BLaER1 (cell line): ENCODE measurements at regions not wholly inside any gene's neighbourhood (a gene's known extent, or its start where the extent isn't known, plus 50 kb on each side); places are given as distances from the start of the nearest gene placed in this dataset.
"Not testable (repeated sequence)": the region's sequence is repeated elsewhere in the genome, so short reads cannot be mapped to it uniquely, and the experiment has no call there.

Experiments
- H3K27ac ChIP-seq: shearing (Covaris generic); formaldehyde crosslinking; 2 replicates; pipeline ENCODE4 v1.8.1; 2022
- H3K27me3 ChIP-seq: shearing (Covaris generic); formaldehyde crosslinking; 2 replicates; pipeline ENCODE4 v1.8.1; 2022
- H3K36me3 ChIP-seq: shearing (Covaris generic); formaldehyde crosslinking; 2 replicates; pipeline ENCODE4 v1.8.1; 2022
- H3K4me1 ChIP-seq: shearing (Covaris generic); formaldehyde crosslinking; 2 replicates; pipeline ENCODE4 v1.8.1; 2022
- H3K4me2 ChIP-seq: shearing (Covaris generic); formaldehyde crosslinking; 2 replicates; pipeline ENCODE4 v1.8.1; 2022
- H3K4me3 ChIP-seq: shearing (Covaris generic); formaldehyde crosslinking; 2 replicates; pipeline ENCODE4 v1.8.1; 2022
- H3K9ac ChIP-seq: shearing (Covaris generic); formaldehyde crosslinking; 2 replicates; pipeline ENCODE4 v1.8.1; 2022
- H3K9me3 ChIP-seq: shearing (Covaris generic); formaldehyde crosslinking; 2 replicates; pipeline ENCODE4 v1.8.1; 2022
- H4K20me1 ChIP-seq: shearing (Covaris generic); formaldehyde crosslinking; 2 replicates; pipeline ENCODE4 v1.8.1; 2022
- Cebpa-rat ChIP-seq: shearing (Covaris generic); IDR thresholded peaks from 2 replicates; pipeline ENCODE4 v1.8.1; 2022

GRCh38 chr22:11041416-11041815, 4486.6 kb upstream of the OR11H1 start:
- not testable (repeated sequence) for H4K20me1 ChIP-seq, H3K4me3 ChIP-seq, H3K36me3 ChIP-seq, H3K4me2 ChIP-seq, H3K27me3 ChIP-seq, H3K4me1 ChIP-seq, H3K27ac ChIP-seq, H3K9ac ChIP-seq
- H3K9me3 ChIP-seq, result peaks cover 53% of the 10 kb centered on the region

DNA sequence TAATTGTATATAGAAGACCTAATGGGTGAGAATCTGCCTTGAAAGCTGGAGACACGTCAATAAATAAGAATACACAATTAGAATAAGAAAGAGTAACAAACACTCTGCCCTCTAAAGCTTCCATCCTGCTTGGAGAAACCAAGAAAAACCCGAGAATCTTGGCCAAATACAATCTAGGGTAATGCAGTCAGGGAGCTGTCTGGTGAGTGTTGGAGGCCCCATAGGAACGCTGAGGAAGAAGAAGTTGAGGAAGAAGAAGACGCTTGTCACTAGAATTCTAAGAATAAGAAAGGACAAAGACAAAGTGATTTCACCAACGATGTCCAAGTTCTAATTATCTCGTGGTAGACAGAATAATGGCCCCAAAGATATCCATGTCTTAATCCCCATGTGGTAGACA, 4485.9 kb upstream of the OR11H1 start:
- no peak overlapping the region for H3K4me3 ChIP-seq
- no peaks in the 10 kb centered on the region for H3K4me1 ChIP-seq
- H4K20me1 ChIP-seq, result no peaks in the 10 kb centered on the region
- no peak for TF ChIP-seq Cebpa-rat
- no peak overlapping the region for H3K4me2 ChIP-seq
- H3K27ac ChIP-seq, result no peak overlapping the region
- no peaks in the 10 kb centered on the region for H3K27me3 ChIP-seq
- H3K9me3 ChIP-seq, result peaks cover 46% of the 10 kb centered on the region
- no peaks in the 10 kb centered on the region for H3K36me3 ChIP-seq
- H3K9ac ChIP-seq, result no peak overlapping the region

DNA sequence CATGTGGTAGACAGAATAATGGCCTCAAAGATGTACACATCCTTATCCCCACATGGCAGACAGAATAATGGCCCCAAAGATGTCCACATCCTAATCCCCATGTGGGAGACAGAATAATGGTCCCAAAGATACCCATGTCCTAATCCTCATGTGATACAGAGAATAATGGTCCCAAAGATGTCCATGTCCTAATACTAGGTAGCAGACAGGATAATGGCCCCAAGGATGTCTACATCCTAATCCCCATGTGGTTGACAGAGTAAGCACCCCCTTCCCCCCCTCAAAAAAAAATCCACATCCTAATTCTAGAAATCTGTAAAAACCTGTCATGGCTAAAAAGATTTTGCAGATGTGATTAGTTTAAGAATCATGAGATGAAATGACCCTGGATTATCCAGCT, 4484.7 kb upstream of the OR11H1 start:
- not testable (repeated sequence) for H4K20me1 ChIP-seq, H3K36me3 ChIP-seq, H3K9ac ChIP-seq, H3K27me3 ChIP-seq, H3K4me3 ChIP-seq, H3K27ac ChIP-seq, H3K4me2 ChIP-seq, H3K4me1 ChIP-seq
- peaks cover 35% of the 10 kb centered on the region for H3K9me3 ChIP-seq

- not testable (repeated sequence) for H3K9ac ChIP-seq, H4K20me1 ChIP-seq, H3K4me2 ChIP-seq, H3K4me1 ChIP-seq, H3K4me3 ChIP-seq, H3K27ac ChIP-seq, H3K36me3 ChIP-seq, H3K27me3 ChIP-seq
- H3K9me3 ChIP-seq, result peaks cover 15% of the 10 kb centered on the region
These were observed 4479.1 kb upstream of the OR11H1 start for GRCh38 chr22:11048884-11049283.

DNA sequence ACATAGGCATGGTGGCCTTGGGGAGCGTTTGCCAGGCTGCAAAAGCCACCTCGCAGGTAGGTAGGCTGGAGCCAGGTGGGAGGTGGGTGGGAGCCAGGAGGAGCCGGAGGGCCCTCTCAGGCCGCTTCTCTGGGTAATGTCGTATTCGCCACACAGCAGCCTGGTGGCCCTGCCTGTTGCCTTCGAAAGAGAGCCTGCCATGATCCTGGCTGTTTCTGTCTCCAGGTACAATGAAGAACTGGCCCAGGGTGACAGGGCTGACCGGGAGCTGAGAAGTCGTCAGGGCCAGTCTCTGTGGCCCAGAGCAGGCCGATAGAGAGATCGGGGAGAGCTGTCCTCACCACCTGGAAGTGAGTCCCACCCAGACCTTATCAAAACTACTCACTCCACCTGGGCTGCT, 4477.8 kb upstream of the OR11H1 start:
- peaks cover 28% of the 10 kb centered on the region for H3K9me3 ChIP-seq
- H3K27ac ChIP-seq, H3K4me3 ChIP-seq, H3K27me3 ChIP-seq, H3K4me2 ChIP-seq, H3K36me3 ChIP-seq, H3K9ac ChIP-seq, H3K4me1 ChIP-seq, H4K20me1 ChIP-seq: not testable (repeated sequence)

- H3K9me3 ChIP-seq, result peaks cover 42% of the 10 kb centered on the region
These were observed 4476.4 kb upstream of the OR11H1 start for GRCh38 chr22:11051401-11052112.

DNA sequence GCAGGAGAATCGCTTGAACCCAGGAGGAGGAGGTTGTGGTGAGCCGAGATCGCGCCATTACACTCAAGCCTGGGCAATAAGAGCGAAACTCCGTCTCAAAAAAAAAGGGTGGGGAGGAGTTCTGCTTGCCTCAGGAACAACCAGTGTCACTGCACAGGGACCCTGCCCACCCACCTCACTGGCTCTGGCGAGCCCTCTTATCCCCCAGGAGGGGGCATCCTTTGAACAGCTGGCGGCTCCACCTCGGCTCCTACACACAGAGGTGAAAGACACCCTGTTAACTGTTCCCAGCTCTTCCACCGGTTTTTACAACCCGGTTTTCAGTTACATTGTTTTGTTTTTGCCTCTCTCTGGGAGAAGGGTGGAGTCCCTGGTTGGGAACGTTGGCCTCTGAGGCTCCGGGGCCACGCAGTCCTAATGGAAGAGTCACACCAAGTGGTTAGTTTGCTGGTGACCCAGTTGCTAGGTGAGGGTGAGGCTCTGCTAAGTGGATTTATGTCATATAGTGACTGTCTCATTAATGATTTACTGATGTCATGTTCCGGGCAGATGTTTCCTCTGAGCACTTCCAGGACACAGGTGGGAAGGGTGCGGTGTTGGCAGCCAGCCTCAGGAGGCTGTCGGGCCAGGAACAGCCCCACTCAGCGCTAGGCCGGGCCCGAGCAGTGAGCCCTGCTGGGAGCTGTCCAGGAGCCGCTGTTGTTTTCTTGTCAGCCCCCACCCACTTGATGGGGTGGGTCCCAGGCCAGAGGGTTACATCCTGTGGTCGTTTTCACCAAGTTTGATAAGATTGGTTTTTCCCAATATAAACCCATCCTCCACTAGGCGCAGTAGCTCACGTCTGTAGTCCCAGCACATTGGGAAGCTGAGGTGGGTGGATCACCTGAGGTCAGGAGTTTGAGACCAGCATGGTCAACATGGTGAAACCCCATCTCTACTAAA, 4474.3 kb upstream of the OR11H1 start:
- not testable (repeated sequence) for H3K27me3 ChIP-seq, H3K4me1 ChIP-seq, H3K4me2 ChIP-seq, H3K36me3 ChIP-seq, H3K9ac ChIP-seq, H3K27ac ChIP-seq, H4K20me1 ChIP-seq, H3K4me3 ChIP-seq
- H3K9me3 ChIP-seq, result peaks cover 62% of the 10 kb centered on the region

More at GRCh38 chr22:11051401-11052112, 4476.4 kb upstream of the OR11H1 start:
- H4K20me1 ChIP-seq, H3K27me3 ChIP-seq, H3K9ac ChIP-seq, H3K36me3 ChIP-seq, H3K27ac ChIP-seq, H3K4me2 ChIP-seq, H3K4me1 ChIP-seq, H3K4me3 ChIP-seq: not testable (repeated sequence)

GRCh38 chr22:11054681-11055080, 4473.3 kb upstream of the OR11H1 start:
- H3K4me1 ChIP-seq, H3K27me3 ChIP-seq, H3K4me3 ChIP-seq, H3K9ac ChIP-seq, H3K36me3 ChIP-seq, H3K4me2 ChIP-seq, H3K27ac ChIP-seq, H4K20me1 ChIP-seq: not testable (repeated sequence)
- peaks cover 56% of the 10 kb centered on the region for H3K9me3 ChIP-seq

GRCh38 chr22:11055176-11055575, 4472.8 kb upstream of the OR11H1 start:
- peaks cover 56% of the 10 kb centered on the region for H3K9me3 ChIP-seq
- not testable (repeated sequence) for H3K4me2 ChIP-seq, H3K27ac ChIP-seq, H3K9ac ChIP-seq, H3K4me1 ChIP-seq, H3K36me3 ChIP-seq, H4K20me1 ChIP-seq, H3K4me3 ChIP-seq, H3K27me3 ChIP-seq

- not testable (repeated sequence) for H4K20me1 ChIP-seq, H3K27me3 ChIP-seq, H3K4me1 ChIP-seq, H3K4me2 ChIP-seq, H3K9ac ChIP-seq, H3K27ac ChIP-seq, H3K4me3 ChIP-seq, H3K36me3 ChIP-seq
- H3K9me3 ChIP-seq, result peaks cover 56% of the 10 kb centered on the region
These were observed 4469.9 kb upstream of the OR11H1 start for GRCh38 chr22:11057955-11058547.

DNA sequence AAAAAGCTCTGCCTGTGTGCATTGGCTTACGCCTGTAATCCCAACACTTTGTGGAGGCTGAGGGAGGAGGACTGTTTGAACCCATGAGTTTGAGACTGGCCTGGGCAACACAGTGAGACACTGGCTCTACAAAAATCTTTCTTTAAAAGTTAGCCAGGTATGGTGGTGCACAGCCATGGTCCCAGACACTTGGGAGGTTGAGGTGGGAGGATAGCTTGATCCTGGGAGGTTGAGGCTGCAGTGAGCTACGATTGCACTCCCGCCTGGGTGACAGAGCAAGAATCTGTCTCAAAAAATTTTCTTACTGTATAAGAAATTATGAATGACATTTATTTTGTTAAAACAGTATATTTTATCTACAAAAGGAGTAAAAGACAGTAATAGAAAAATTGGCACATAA, 4468.9 kb upstream of the OR11H1 start:
- not testable (repeated sequence) for H3K4me3 ChIP-seq, H3K4me2 ChIP-seq, H4K20me1 ChIP-seq, H3K27ac ChIP-seq, H3K27me3 ChIP-seq, H3K4me1 ChIP-seq, H3K36me3 ChIP-seq, H3K9ac ChIP-seq
- H3K9me3 ChIP-seq, result peaks cover 46% of the 10 kb centered on the region

DNA sequence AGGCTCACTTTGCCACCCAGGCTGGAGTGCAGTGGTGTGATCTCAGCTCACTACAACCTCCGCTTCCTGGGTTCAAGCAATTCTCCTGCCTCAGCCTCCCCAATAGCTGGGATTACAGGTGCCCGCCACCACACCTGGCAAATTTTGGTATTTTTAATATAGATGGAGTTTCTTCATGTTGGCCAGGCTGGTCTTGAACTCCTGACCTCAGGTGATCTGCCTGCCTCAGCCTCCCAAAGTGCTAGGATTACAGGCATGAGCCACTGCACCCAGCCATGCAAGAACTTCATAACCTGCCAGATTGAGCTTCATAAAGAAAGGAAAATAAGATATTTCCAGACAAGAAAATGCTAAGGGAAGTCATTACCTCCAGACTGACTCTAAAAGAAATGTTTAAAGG, 4467.2 kb upstream of the OR11H1 start:
- H3K36me3 ChIP-seq, H3K27me3 ChIP-seq, H3K27ac ChIP-seq, H3K4me2 ChIP-seq, H3K9ac ChIP-seq, H4K20me1 ChIP-seq, H3K4me3 ChIP-seq, H3K4me1 ChIP-seq: not testable (repeated sequence)
- H3K9me3 ChIP-seq, result peaks cover 42% of the 10 kb centered on the region

DNA sequence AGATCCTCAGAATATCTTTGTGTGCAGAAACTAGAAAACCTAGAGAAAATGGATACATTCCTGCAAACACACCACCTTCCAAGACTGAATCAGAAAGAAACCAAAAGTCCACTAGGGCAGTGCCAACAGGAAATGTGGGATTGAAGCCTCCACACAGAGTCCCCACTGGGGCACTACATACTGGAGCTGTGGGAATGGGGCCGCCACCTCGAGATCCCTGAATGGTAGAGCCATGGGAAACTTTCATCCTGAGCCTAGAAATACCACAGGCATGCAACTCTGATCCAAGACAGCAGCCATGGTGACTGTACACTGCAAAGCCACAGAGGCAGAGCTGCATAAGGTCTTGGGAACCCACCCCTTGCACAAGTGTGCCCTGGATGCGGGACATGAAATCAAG, 4465.5 kb upstream of the OR11H1 start:
- H3K4me2 ChIP-seq, H3K27ac ChIP-seq, H3K36me3 ChIP-seq, H3K9ac ChIP-seq, H3K27me3 ChIP-seq, H3K4me1 ChIP-seq, H4K20me1 ChIP-seq, H3K4me3 ChIP-seq: not testable (repeated sequence)
- peaks cover 42% of the 10 kb centered on the region for H3K9me3 ChIP-seq
